ENCODE measurements at regions not wholly inside any gene's neighbourhood (a gene's known extent, or its start where the extent isn't known, plus 50 kb on each side); places are given as distances from the start of the nearest gene placed in this dataset.

- TF ChIP-seq CTCF (IDR thresholded peaks at IDR 0.05; ENCODE audit: low read length) (no peak), EZH2 (IDR thresholded peaks at IDR 0.05; ENCODE audit: borderline replicate concordance, low read length) (no peak)
Observed at GRCh38 chr16:73231944-73232554, 184.1 kb upstream of the ZFHX3 start.
